Astrocyte of the spinal cord (primary cell): ENCODE measurements at regions not wholly inside any gene's neighbourhood (a gene's known extent, or its start where the extent isn't known, plus 50 kb on each side); places are given as distances from the start of the nearest gene placed in this dataset.
"Not testable (repeated sequence)": the region's sequence is repeated elsewhere in the genome, so short reads cannot be mapped to it uniquely, and the experiment has no call there.

ENCODE experiments used
- DNase-seq: peaks from one replicate; pipeline ENCODE4 v3.0.0; 2011; ENCODE audit warnings: low read depth, low spot score
- H3K4me3 ChIP-seq: 2 replicates; pipeline ENCODE4 v1.5.1; 2011; ENCODE audit warnings: low read depth, mild to moderate bottlenecking, low read length, moderate library complexity
- in situ Hi-C: cut with HindIII; loops from 2 replicates; pipeline ENCODE4 v1.10.0; 2017; ENCODE audit warnings: low sequenced_read_pairs
- TF ChIP-seq, protein P1 (sequence below): IDR thresholded peaks from 2 replicates; pipeline ENCODE4 v1.5.1; 2012; ENCODE audit warnings: low read depth, mild to moderate bottlenecking, low read length, inconsistent platforms

DNA sequence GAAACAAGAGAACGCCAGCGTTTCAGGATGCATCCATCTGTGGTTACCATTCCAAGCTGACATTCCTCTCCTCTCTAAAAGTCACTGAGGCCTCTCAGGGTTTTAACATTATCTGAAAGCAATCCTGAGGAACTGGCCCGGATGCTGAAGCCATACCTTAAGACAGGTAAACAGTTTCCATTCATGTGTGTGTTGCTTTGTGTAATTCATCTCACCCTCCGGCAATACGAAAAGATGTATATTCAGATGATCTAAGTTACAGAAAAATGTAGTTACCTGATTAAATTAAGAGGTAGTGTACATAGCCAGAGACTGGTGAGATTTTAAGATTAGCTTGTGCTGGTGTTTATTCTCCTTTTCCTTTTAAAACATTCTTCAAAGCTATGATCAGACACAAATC, 68.4 kb upstream of the BACH2 start:
- TF ChIP-seq, protein P1, sequence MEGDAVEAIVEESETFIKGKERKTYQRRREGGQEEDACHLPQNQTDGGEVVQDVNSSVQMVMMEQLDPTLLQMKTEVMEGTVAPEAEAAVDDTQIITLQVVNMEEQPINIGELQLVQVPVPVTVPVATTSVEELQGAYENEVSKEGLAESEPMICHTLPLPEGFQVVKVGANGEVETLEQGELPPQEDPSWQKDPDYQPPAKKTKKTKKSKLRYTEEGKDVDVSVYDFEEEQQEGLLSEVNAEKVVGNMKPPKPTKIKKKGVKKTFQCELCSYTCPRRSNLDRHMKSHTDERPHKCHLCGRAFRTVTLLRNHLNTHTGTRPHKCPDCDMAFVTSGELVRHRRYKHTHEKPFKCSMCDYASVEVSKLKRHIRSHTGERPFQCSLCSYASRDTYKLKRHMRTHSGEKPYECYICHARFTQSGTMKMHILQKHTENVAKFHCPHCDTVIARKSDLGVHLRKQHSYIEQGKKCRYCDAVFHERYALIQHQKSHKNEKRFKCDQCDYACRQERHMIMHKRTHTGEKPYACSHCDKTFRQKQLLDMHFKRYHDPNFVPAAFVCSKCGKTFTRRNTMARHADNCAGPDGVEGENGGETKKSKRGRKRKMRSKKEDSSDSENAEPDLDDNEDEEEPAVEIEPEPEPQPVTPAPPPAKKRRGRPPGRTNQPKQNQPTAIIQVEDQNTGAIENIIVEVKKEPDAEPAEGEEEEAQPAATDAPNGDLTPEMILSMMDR = no peak
- no peak for DNase-seq
- no peak overlapping the region for H3K4me3 ChIP-seq
- in situ Hi-C loops = no loop called here

DNA sequence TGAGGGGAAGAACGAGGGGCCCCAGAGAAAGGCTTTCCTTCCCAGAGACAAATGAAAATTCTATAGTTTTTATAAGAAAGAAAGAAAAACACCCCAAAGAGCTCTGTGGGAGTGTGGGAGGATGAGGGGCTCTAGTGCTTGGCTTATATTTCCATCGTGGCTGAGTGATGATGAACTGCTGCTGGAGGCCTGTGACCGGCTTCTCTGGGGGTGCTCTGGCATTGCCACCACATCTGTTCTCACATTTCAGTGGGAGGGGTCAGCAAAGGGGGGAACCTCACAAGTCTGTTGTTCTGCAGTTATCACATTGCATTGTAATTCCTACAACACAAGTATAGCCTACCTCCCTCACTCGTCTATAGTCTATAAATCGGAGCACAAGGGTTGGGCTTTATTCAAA, 67.6 kb upstream of the BACH2 start:
- H3K4me3 ChIP-seq = no peak overlapping the region
- no peak for DNase-seq
- in situ Hi-C loops = no loop called here
- TF ChIP-seq, protein P1 = no peak

DNA sequence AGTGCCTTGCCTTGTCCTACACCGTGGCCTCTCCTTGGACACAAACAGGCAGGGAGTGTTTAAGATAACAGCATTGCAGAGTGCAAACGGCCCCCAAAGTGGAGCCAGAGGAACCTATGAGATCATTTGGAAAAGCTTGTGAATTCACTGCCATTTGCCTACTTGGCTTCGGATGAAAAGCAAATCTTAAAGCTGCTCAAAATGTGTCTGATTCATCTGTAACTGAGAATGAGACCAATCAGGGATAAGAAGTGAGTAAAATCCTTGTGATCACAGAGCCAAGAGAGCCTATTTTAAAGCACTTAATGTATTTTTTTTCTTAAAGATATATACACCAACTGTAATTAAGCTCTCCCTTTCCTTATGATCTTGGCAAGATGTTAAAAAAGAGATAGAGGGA, 65.7 kb upstream of the BACH2 start:
- DNase-seq = peak; percentile 78
- no peak overlapping the region for H3K4me3 ChIP-seq
- TF ChIP-seq, protein P1 = no peak
- in situ Hi-C loops = no loop called here

GRCh38 chr6:90361174-90361573, 64.5 kb upstream of the BACH2 start:
- no peak for DNase-seq
- TF ChIP-seq, protein P1 = no peak
- in situ Hi-C loops = no loop called here
- H3K4me3 ChIP-seq = no peak overlapping the region

DNA sequence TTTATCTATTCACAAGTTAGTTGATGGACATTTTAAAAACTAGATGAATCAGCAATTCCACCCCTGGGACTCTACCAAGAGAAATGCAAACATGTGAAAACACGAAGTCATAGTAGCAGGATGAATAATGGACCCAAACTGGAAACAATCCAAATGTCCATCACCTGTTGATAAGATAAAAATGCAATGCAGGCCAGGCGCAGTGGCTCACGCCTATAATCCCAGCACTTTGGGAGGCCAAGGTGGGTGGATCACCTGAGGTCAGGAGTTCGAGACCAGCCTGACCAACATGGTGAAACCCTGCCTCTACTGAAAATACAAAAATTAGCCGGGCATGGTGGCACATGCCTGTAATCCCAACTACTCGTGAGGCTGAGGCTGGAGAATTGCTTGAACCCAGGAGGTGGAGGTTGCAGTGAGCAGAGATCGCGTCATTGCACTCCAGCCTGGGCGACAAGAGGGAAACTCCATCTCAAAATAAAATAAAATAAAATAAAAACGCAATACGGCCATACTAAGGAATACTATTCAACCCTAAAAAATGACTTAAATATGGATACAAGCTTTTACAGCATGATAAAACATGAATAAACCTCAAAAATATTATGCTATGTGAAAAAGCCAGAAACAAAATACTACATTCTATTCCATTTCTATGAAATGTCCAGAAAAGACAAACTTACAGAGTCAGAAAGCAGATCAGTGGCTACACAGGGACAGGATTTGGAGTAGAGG, 61.6 kb upstream of the BACH2 start:
- DNase-seq, H3K4me3 ChIP-seq, in situ Hi-C loops: not testable (repeated sequence)

GRCh38 chr6:90356012-90356421, 59.4 kb upstream of the BACH2 start:
- no peak for DNase-seq
- in situ Hi-C loops = no loop called here
- H3K4me3 ChIP-seq = no peak overlapping the region
- TF ChIP-seq, protein P1 = no peak

- no peak for DNase-seq
- H3K4me3 ChIP-seq = no peak overlapping the region
- in situ Hi-C loops = no loop called here
- TF ChIP-seq, protein P1 = no peak
These were observed 58.3 kb upstream of the BACH2 start for GRCh38 chr6:90354961-90355360.
